IMR-90 (cell line): ENCODE measurements at regions not wholly inside any gene's neighbourhood (a gene's known extent, or its start where the extent isn't known, plus 50 kb on each side); places are given as distances from the start of the nearest gene placed in this dataset.

Experiments
- ATAC-seq: fragments of 200-7000 bp; cut with Tn5 transposase; 2 replicates; pipeline ENCODE4 v1.9.1; 2020; ENCODE audit warnings: low read depth, mild to moderate bottlenecking, moderate library complexity
- BruUV-seq: library from RNA; stranded (reverse); fragments of 400-500 nt; replicated peaks from 2 replicates; lab custom pipeline; 2021; lab: Mats Ljungman, UMichigan
- CTCF ChIA-PET: fragments of 300-600 bp; formaldehyde crosslinking; extraction: SDS; loops from one replicate; lab custom pipeline; 2021; ENCODE audit warnings: antibody characterized with exemption; lab: Yijun Ruan, JAX
- POLR2A ChIA-PET: fragments of 300-600 bp; sonication (Branson Sonifier 250); formaldehyde crosslinking; loops from one replicate; lab custom pipeline; 2022; ENCODE audit warnings: antibody characterized with exemption; ENCODE audit not compliant: unreplicated experiment; lab: Charles Lee
- DNase-seq: peaks from one replicate; pipeline ENCODE4 v3.0.0; 2013
- H2AFZ ChIP-seq: replicated peaks from 2 replicates; pipeline ENCODE3; 2013; ENCODE audit warnings: low read length, mild to moderate bottlenecking; ENCODE audit not compliant: poor library complexity
- H2AK5ac ChIP-seq: 2 replicates; pipeline ENCODE4 v1.6.1; 2013; ENCODE audit warnings: low read depth, low read length, inconsistent platforms
- H2AK9ac ChIP-seq: replicated peaks from 2 replicates; pipeline ENCODE3; 2013; ENCODE audit warnings: mild to moderate bottlenecking, low read depth, low read length, moderate library complexity; ENCODE audit not compliant: poor library complexity
- H2BK120ac ChIP-seq: 2 replicates; pipeline ENCODE4 v1.6.1; 2013; ENCODE audit warnings: low read depth, low read length, inconsistent platforms
- H2BK15ac ChIP-seq: 3 replicates; pipeline ENCODE4 v1.6.1; 2013; ENCODE audit warnings: low read depth, low read length, inconsistent platforms
- H2BK20ac ChIP-seq: 2 replicates; pipeline ENCODE4 v1.6.1; 2013; ENCODE audit warnings: low read depth, mild to moderate bottlenecking, inconsistent platforms, low read length, moderate library complexity
- H2BK5ac ChIP-seq: 2 replicates; pipeline ENCODE4 v1.6.1; 2013; ENCODE audit warnings: mild to moderate bottlenecking, low read depth, low read length, inconsistent platforms; ENCODE audit not compliant: poor library complexity, severe bottlenecking
- H3K14ac ChIP-seq: replicated peaks from 2 replicates; pipeline ENCODE4 v1.6.1; 2013; ENCODE audit warnings: low read depth, low read length, inconsistent platforms
- H3K18ac ChIP-seq: 2 replicates; pipeline ENCODE4 v1.6.1; 2013; ENCODE audit warnings: low read depth, low read length, control low read depth
- H3K23ac ChIP-seq: 2 replicates; pipeline ENCODE4 v1.6.1; 2013; ENCODE audit warnings: low read depth, low read length, inconsistent platforms
- H3K27ac ChIP-seq: 2 replicates; pipeline ENCODE4 v1.5.1; 2013; ENCODE audit warnings: mild to moderate bottlenecking, control low read depth, low read length; ENCODE audit not compliant: insufficient read depth
- H3K27me3 ChIP-seq: 2 replicates; pipeline ENCODE4 v1.6.1; 2013; ENCODE audit warnings: low read length; ENCODE audit not compliant: control insufficient read depth, insufficient read depth
- H3K36me3 ChIP-seq: 2 replicates; pipeline ENCODE4 v1.6.1; 2013; ENCODE audit warnings: low read length, mixed read lengths; ENCODE audit not compliant: control insufficient read depth, insufficient read depth
- H3K4ac ChIP-seq: 2 replicates; pipeline ENCODE4 v1.6.1; 2013; ENCODE audit warnings: low read depth, low read length, inconsistent platforms
- H3K4me1 ChIP-seq: 2 replicates; pipeline ENCODE4 v1.6.1; 2013; ENCODE audit warnings: low read length, mixed read lengths; ENCODE audit not compliant: control insufficient read depth, insufficient read depth
- H3K4me2 ChIP-seq: 2 replicates; pipeline ENCODE4 v1.6.1; 2013; ENCODE audit warnings: low read depth, mild to moderate bottlenecking, control low read depth, low read length, moderate library complexity
- H3K4me3 ChIP-seq: 2 replicates; pipeline ENCODE4 v1.5.1; 2013; ENCODE audit warnings: low read depth, mild to moderate bottlenecking, control low read depth, low read length, moderate library complexity; ENCODE audit not compliant: insufficient read depth
- H3K56ac ChIP-seq: 2 replicates; pipeline ENCODE4 v1.6.1; 2013; ENCODE audit warnings: low read length, inconsistent platforms; ENCODE audit not compliant: insufficient read depth; ENCODE audit errors: extremely low read depth
- H3K79me1 ChIP-seq, 2 experiments: 2 replicates each; pipeline ENCODE4 v1.6.1; 2013; ENCODE audit warnings: low read length in 2 of 2, inconsistent platforms in 1 of 2, low read depth in 1 of 2
- H3K9ac ChIP-seq: 2 replicates; pipeline ENCODE4 v1.6.1; 2013; ENCODE audit warnings: low read depth, low read length, control low read depth
- H3K9me1 ChIP-seq: 2 replicates; pipeline ENCODE4 v1.6.1; 2013; ENCODE audit warnings: low read length, inconsistent platforms; ENCODE audit not compliant: insufficient read depth
- H3K9me3 ChIP-seq: 2 replicates; pipeline ENCODE4 v1.6.1; 2013; ENCODE audit warnings: low read length; ENCODE audit not compliant: control insufficient read depth, insufficient read depth
- H4K20me1 ChIP-seq: 2 replicates; pipeline ENCODE4 v1.6.1; 2013; ENCODE audit warnings: low read length, inconsistent platforms; ENCODE audit not compliant: insufficient read depth
- H4K5ac ChIP-seq: 2 replicates; pipeline ENCODE4 v1.6.1; 2013; ENCODE audit warnings: mild to moderate bottlenecking, low read depth, low read length, control low read depth
- H4K8ac ChIP-seq, 2 experiments: 2 replicates each; pipeline ENCODE4 v1.6.1; 2013; ENCODE audit warnings: low read depth in 2 of 2, low read length in 2 of 2, control low read depth in 1 of 2, inconsistent platforms in 1 of 2
- H4K91ac ChIP-seq: 2 replicates; pipeline ENCODE4 v1.6.1; 2013; ENCODE audit warnings: low read depth, low read length, inconsistent platforms; ENCODE audit not compliant: insufficient read depth
- BHLHE40 ChIP-seq: fragments of 150-350 bp; IDR thresholded peaks from 2 replicates; pipeline ENCODE4 v1.6.1; 2016; ENCODE audit warnings: mild to moderate bottlenecking, low read depth, low read length
- CEBPB ChIP-seq: IDR thresholded peaks from 2 replicates; pipeline ENCODE4 v1.6.1; 2012; ENCODE audit warnings: low read depth, low read length, improper control_type of control experiment
- CHD1 ChIP-seq: IDR thresholded peaks from 2 replicates; pipeline ENCODE4 v1.6.1; 2012; ENCODE audit warnings: low read depth, low read length, improper control_type of control experiment
- FOS ChIP-seq: fragments of 150-350 bp; IDR thresholded peaks from 2 replicates; pipeline ENCODE4 v1.6.1; 2016; ENCODE audit warnings: low read depth, low read length
- MAFK ChIP-seq: IDR thresholded peaks from 2 replicates; pipeline ENCODE4 v1.6.1; 2012; ENCODE audit warnings: low read depth, low read length, improper control_type of control experiment
- MAZ ChIP-seq: IDR thresholded peaks from 2 replicates; pipeline ENCODE4 v1.6.1; 2012; ENCODE audit warnings: low read depth, mild to moderate bottlenecking, low read length, improper control_type of control experiment, moderate library complexity, borderline replicate concordance
- MXI1 ChIP-seq: IDR thresholded peaks from 2 replicates; pipeline ENCODE4 v1.6.1; 2012; ENCODE audit warnings: low read depth, mild to moderate bottlenecking, low read length, moderate library complexity, borderline replicate concordance
- NFE2L2 ChIP-seq: fragments of 150-350 bp; IDR thresholded peaks from 2 replicates; pipeline ENCODE4 v1.6.1; 2016; ENCODE audit warnings: low read depth, mild to moderate bottlenecking, low read length
- RAD21 ChIP-seq: IDR thresholded peaks from 2 replicates; pipeline ENCODE4 v1.6.1; 2012; ENCODE audit warnings: low read length, improper control_type of control experiment
- RCOR1 ChIP-seq: IDR thresholded peaks from 2 replicates; pipeline ENCODE4 v1.6.1; 2012; ENCODE audit warnings: mild to moderate bottlenecking, low read length, improper control_type of control experiment; ENCODE audit not compliant: insufficient replicate concordance
- RFX5 ChIP-seq: IDR thresholded peaks from 2 replicates; pipeline ENCODE4 v1.8.0; 2012; ENCODE audit warnings: low read depth, mild to moderate bottlenecking, low read length, moderate library complexity
- SMC3 ChIP-seq: fragments of 150-350 bp; IDR thresholded peaks from 2 replicates; pipeline ENCODE4 v1.6.1; 2016; ENCODE audit warnings: low read depth, mild to moderate bottlenecking, antibody characterized with exemption, low read length, moderate library complexity
- USF2 ChIP-seq: fragments of 150-350 bp; IDR thresholded peaks from 2 replicates; pipeline ENCODE4 v1.6.1; 2017; ENCODE audit warnings: mild to moderate bottlenecking, antibody characterized with exemption, low read length, low read depth
- WGBS, 2 experiments: methylation state at CpG; one replicate each; pipeline versions ENCODE4 v1.1.5 to v1.1.7; 2013; ENCODE audit warnings: missing lambda C conversion rate in 2 of 2; ENCODE audit not compliant: insufficient read length in 1 of 2; ENCODE audit errors: extremely low coverage in 2 of 2; 5-methylcytosine and 5-hydroxymethylcytosine counted together
- dilution Hi-C: fragments of 300-500 bp; cut with HindIII; formaldehyde crosslinking; loops from one replicate; pipeline ENCODE4 v1.14.3; 2018; ENCODE audit warnings: low sequenced_read_pairs; ENCODE audit not compliant: unreplicated experiment
- in situ Hi-C: fragments of 300-500 bp; cut with MboI; formaldehyde crosslinking; loops from 3 replicates; pipeline ENCODE4 v1.14.3; 2019; ENCODE audit warnings: low sequenced_read_pairs, inconsistent platforms, mixed read lengths
- intact Hi-C: fragments of 100-400 bp; cut with micrococcal nuclease; formaldehyde crosslinking; loops from 2 replicates; pipeline ENCODE4 v1.10.0; 2022
- TF ChIP-seq, protein P1 (sequence below): conservative IDR thresholded peaks from 2 replicates; pipeline ENCODE4 v1.5.1; 2012; ENCODE audit warnings: mild to moderate bottlenecking, low read depth, low read length, improper control_type of control experiment
- TF ChIP-seq, protein P2 (sequence below): fragments of 150-350 bp; IDR thresholded peaks from 2 replicates; pipeline ENCODE4 v1.6.1; 2016; ENCODE audit warnings: low read depth, mild to moderate bottlenecking, low read length, moderate library complexity, borderline replicate concordance

GRCh38 chr2:195105581-195105980 lies 551.4 kb upstream of the SLC39A10 start:
- WGBS, 2 experiments: no CpG with 5 or more reads among the region's 1 CpG
- no peaks in the 10 kb centered on the region for H3K9me3 ChIP-seq
- POLR2A ChIA-PET: no interaction called here

More at GRCh38 chr2:195105581-195105980, 551.4 kb upstream of the SLC39A10 start:
- no peak overlapping the region for H3K27ac ChIP-seq
- H2BK15ac ChIP-seq: no peak overlapping the region
- CTCF ChIA-PET: no interaction called here
- no peak overlapping the region for H3K56ac ChIP-seq
- no peak overlapping the region for H2AFZ ChIP-seq
- H2BK5ac ChIP-seq: no peak overlapping the region
- dilution Hi-C loops (no loop called here), in situ Hi-C loops (no loop called here), intact Hi-C loops (no loop called here)
- no peak overlapping the region for H2AK5ac ChIP-seq
- no peaks in the 10 kb centered on the region for H4K20me1 ChIP-seq
- H3K4me1 ChIP-seq: no peaks in the 10 kb centered on the region
- DNase-seq (no peak), ATAC-seq (no peak)
- H3K23ac ChIP-seq: no peak overlapping the region
- H4K91ac ChIP-seq: no peak overlapping the region
- H3K27me3 ChIP-seq: no peaks in the 10 kb centered on the region
- H3K14ac ChIP-seq: no peak overlapping the region
- no peak overlapping the region for H3K4ac ChIP-seq
- no peak overlapping the region for H4K8ac ChIP-seq
- TF ChIP-seq FOS: no peak
- no peak for TF ChIP-seq CHD1
- no peak for TF ChIP-seq SMC3
- TF ChIP-seq MAZ: no peak
- no peak for TF ChIP-seq RFX5
- TF ChIP-seq RCOR1: no peak
- TF ChIP-seq CEBPB: no peak
- TF ChIP-seq, protein P1, sequence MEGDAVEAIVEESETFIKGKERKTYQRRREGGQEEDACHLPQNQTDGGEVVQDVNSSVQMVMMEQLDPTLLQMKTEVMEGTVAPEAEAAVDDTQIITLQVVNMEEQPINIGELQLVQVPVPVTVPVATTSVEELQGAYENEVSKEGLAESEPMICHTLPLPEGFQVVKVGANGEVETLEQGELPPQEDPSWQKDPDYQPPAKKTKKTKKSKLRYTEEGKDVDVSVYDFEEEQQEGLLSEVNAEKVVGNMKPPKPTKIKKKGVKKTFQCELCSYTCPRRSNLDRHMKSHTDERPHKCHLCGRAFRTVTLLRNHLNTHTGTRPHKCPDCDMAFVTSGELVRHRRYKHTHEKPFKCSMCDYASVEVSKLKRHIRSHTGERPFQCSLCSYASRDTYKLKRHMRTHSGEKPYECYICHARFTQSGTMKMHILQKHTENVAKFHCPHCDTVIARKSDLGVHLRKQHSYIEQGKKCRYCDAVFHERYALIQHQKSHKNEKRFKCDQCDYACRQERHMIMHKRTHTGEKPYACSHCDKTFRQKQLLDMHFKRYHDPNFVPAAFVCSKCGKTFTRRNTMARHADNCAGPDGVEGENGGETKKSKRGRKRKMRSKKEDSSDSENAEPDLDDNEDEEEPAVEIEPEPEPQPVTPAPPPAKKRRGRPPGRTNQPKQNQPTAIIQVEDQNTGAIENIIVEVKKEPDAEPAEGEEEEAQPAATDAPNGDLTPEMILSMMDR: no peak
- no peak for TF ChIP-seq USF2
- TF ChIP-seq, protein P2, sequence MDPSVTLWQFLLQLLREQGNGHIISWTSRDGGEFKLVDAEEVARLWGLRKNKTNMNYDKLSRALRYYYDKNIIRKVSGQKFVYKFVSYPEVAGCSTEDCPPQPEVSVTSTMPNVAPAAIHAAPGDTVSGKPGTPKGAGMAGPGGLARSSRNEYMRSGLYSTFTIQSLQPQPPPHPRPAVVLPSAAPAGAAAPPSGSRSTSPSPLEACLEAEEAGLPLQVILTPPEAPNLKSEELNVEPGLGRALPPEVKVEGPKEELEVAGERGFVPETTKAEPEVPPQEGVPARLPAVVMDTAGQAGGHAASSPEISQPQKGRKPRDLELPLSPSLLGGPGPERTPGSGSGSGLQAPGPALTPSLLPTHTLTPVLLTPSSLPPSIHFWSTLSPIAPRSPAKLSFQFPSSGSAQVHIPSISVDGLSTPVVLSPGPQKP: no peak
- no peak for TF ChIP-seq BHLHE40
- TF ChIP-seq MXI1: no peak
- no peak for TF ChIP-seq NFE2L2
- TF ChIP-seq MAFK: no peak
- TF ChIP-seq RAD21: no peak
- no peaks in the 10 kb centered on the region for H3K9me1 ChIP-seq
- no peak overlapping the region for H2AK9ac ChIP-seq
- H2BK120ac ChIP-seq: no peak overlapping the region
- no peak overlapping the region for H2BK20ac ChIP-seq
- H4K5ac ChIP-seq: no peak overlapping the region
- BruUV-seq: no TSS peak
- no peak overlapping the region for H3K4me3 ChIP-seq
- no peaks in the 10 kb centered on the region for H3K79me1 ChIP-seq
- H3K4me2 ChIP-seq: no peak overlapping the region
- H3K9ac ChIP-seq: no peak overlapping the region
- no peaks in the 10 kb centered on the region for H3K36me3 ChIP-seq
- H3K18ac ChIP-seq: no peak overlapping the region
